HCT116 (cell line): ENCODE measurements at regions not wholly inside any gene's neighbourhood (a gene's known extent, or its start where the extent isn't known, plus 50 kb on each side); places are given as distances from the start of the nearest gene placed in this dataset.

ENCODE experiments used
- ATAC-seq: fragments of 200-7000 bp; cut with Tn5 transposase; 2 replicates; pipeline ENCODE4 v1.9.1; 2020; ENCODE audit warnings: mild to moderate bottlenecking, moderate library complexity
- BruUV-seq: library from RNA; stranded (reverse); fragments of 400-500 nt; replicated peaks from 2 replicates; lab custom pipeline; 2021; lab: Mats Ljungman, UMichigan
- CTCF ChIA-PET: fragments of 300-600 bp; sonication (Branson Sonifier 250); formaldehyde crosslinking; loops from one replicate; lab custom pipeline; 2021; ENCODE audit warnings: antibody characterized with exemption; lab: Charles Lee
- POLR2A ChIA-PET: fragments of 300-600, 350-600 bp; sonication (Branson Sonifier 250); formaldehyde crosslinking; loops from one replicate; lab custom pipeline; 2021; ENCODE audit warnings: antibody characterized with exemption; lab: Charles Lee
- RAD21 ChIA-PET, 2 experiments: fragments of 300-600 bp; sonication (Branson Sonifier 250); formaldehyde crosslinking; loops; one replicate each; lab custom pipeline; 2023; ENCODE audit warnings: low total read pairs in 2 of 2; ENCODE audit not compliant: uncharacterized antibody in 2 of 2, unreplicated experiment in 2 of 2, low non-redundant PET in 1 of 2; lab: Charles Lee
- DNase-seq: peaks from one replicate; pipeline ENCODE4 v3.0.0-alpha.2; 2010; ENCODE audit warnings: low read depth, low spot score
- H2AFZ ChIP-seq: fragments of 200-600 bp; shearing (Covaris generic), sonication (generic); 2 replicates; pipeline ENCODE4 v1.6.1; 2017; ENCODE audit warnings: low read depth, mixed run types, mixed read lengths, antibody characterized with exemption, low read length; ENCODE audit not compliant: poor library complexity, severe bottlenecking
- H3K27ac ChIP-seq: 2 replicates; pipeline ENCODE4 v1.5.1; 2012; ENCODE audit warnings: low read depth, low read length
- H3K27me3 ChIP-seq: fragments of 200-600 bp; sonication (generic); 2 replicates; pipeline ENCODE4 v1.6.1; 2016; ENCODE audit warnings: mixed run types, low read length, mixed read lengths; ENCODE audit not compliant: insufficient read depth
- H3K36me3 ChIP-seq, 2 experiments: fragments of 200-500 bp in 1 of 2; fragments of 200-600 bp in 1 of 2; sonication (Bioruptor generic) in 1 of 2; sonication (generic) in 1 of 2; 2 replicates each; pipeline versions ENCODE4 v1.5.1 to v1.6.1; 2014 to 2016; ENCODE audit warnings: low read length in 2 of 2, inconsistent platforms in 1 of 2, mixed read lengths in 1 of 2, mixed run types in 1 of 2; ENCODE audit not compliant: insufficient read depth in 2 of 2, control insufficient read depth in 1 of 2
- H3K4me1 ChIP-seq, 2 experiments: fragments of 200-600 bp in 1 of 2; sonication (generic) in 1 of 2; 2 replicates each; pipeline versions ENCODE4 v1.5.1 to v1.6.1; 2012 to 2017; ENCODE audit warnings: low read length in 2 of 2, inconsistent platforms in 1 of 2, mild to moderate bottlenecking in 1 of 2, mixed read lengths in 1 of 2, mixed run types in 1 of 2, moderate library complexity in 1 of 2; ENCODE audit not compliant: insufficient read depth in 2 of 2, control insufficient read depth in 1 of 2
- H3K4me2 ChIP-seq: fragments of 200-600 bp; sonication (generic); 2 replicates; pipeline ENCODE4 v1.6.1; 2017; ENCODE audit warnings: mixed run types, low read length, mixed read lengths
- H3K4me3 ChIP-seq, 2 experiments: fragments of 200-600 bp in 1 of 2; sonication (generic) in 1 of 2; replicated peaks in 1 of 2; 2 replicates each; pipeline ENCODE4 v1.5.1; 2011 to 2016; ENCODE audit warnings: low read length in 2 of 2, control low read depth in 1 of 2, low read depth in 1 of 2, mild to moderate bottlenecking in 1 of 2, mixed read lengths in 1 of 2, mixed run types in 1 of 2
- H3K79me2 ChIP-seq: fragments of 200-600 bp; sonication (generic); 2 replicates; pipeline ENCODE4 v1.6.1; 2017; ENCODE audit warnings: mild to moderate bottlenecking, mixed run types, low read length, moderate library complexity, mixed read lengths; ENCODE audit not compliant: insufficient read depth
- H3K9ac ChIP-seq: fragments of 200-600 bp; sonication (generic); 2 replicates; pipeline ENCODE4 v1.6.1; 2016; ENCODE audit warnings: low read length, mixed read lengths
- H3K9me2 ChIP-seq: fragments of 200-600 bp; sonication (generic), shearing (Covaris generic); 2 replicates; pipeline ENCODE4 v1.6.1; 2017; ENCODE audit warnings: mixed run types, mild to moderate bottlenecking, moderate library complexity; ENCODE audit not compliant: insufficient read depth
- H3K9me3 ChIP-seq, 2 experiments: fragments of 200-500 bp in 1 of 2; fragments of 200-600 bp in 1 of 2; sonication (Bioruptor generic) in 1 of 2; sonication (generic) in 1 of 2; 2 replicates each; pipeline ENCODE4 v1.6.1; 2014 to 2017; ENCODE audit warnings: low read length in 2 of 2, mixed read lengths in 2 of 2, inconsistent platforms in 1 of 2, low read depth in 1 of 2, mild to moderate bottlenecking in 1 of 2, mixed run types in 1 of 2, moderate library complexity in 1 of 2; ENCODE audit not compliant: control insufficient read depth in 1 of 2, insufficient read depth in 1 of 2
- H4K20me1 ChIP-seq: fragments of 200-600 bp; sonication (generic), shearing (Covaris generic); 2 replicates; pipeline ENCODE4 v1.6.1; 2017; ENCODE audit warnings: mixed run types, mild to moderate bottlenecking, moderate library complexity; ENCODE audit not compliant: insufficient read depth
- ATF3 ChIP-seq: IDR thresholded peaks from 2 replicates; pipeline ENCODE4 v1.6.1; 2012
- CBX3 ChIP-seq: IDR thresholded peaks from 2 replicates; pipeline ENCODE4 v1.6.1; 2012; ENCODE audit warnings: low read depth
- CTCF ChIP-seq, 3 experiments: fragments of 200-600 bp in 1 of 3; sonication (generic) in 1 of 3; IDR thresholded peaks in 2 of 3; conservative IDR thresholded peaks in 1 of 3; 2 replicates each; pipeline ENCODE4 v1.5.1; 2012 to 2017; ENCODE audit warnings: low read depth in 2 of 3, low read length in 2 of 3, antibody characterized with exemption in 1 of 3, borderline replicate concordance in 1 of 3, control low read depth in 1 of 3, mild to moderate bottlenecking in 1 of 3, mixed read lengths in 1 of 3, mixed run types in 1 of 3, moderate library complexity in 1 of 3; ENCODE audit not compliant: insufficient read depth in 1 of 3
- ELF1 ChIP-seq: IDR thresholded peaks from 2 replicates; pipeline ENCODE4 v1.6.1; 2012; ENCODE audit warnings: low read depth, borderline replicate concordance
- EZH2 ChIP-seq: fragments of 200-600 bp; sonication (generic); IDR thresholded peaks from 2 replicates; pipeline ENCODE4 v1.6.1; 2017; ENCODE audit warnings: antibody characterized with exemption, mixed run types
- FOSL1 ChIP-seq: IDR thresholded peaks from 2 replicates; pipeline ENCODE4 v1.6.1; 2012; ENCODE audit warnings: low read depth
- POLR2AphosphoS5 ChIP-seq: IDR thresholded peaks from 2 replicates; pipeline ENCODE4 v1.6.1; 2011; ENCODE audit warnings: mild to moderate bottlenecking, low read depth, low read length, moderate library complexity
- SP1 ChIP-seq: IDR thresholded peaks from 2 replicates; pipeline ENCODE4 v1.6.1; 2012; ENCODE audit warnings: low read depth
- SRF ChIP-seq: IDR thresholded peaks from 2 replicates; pipeline ENCODE4 v1.6.1; 2012; ENCODE audit warnings: low read depth
- TCF7L2 ChIP-seq: IDR thresholded peaks from 2 replicates; pipeline ENCODE4 v1.7.0; 2011; ENCODE audit warnings: borderline replicate concordance, inconsistent platforms; ENCODE audit not compliant: insufficient read depth, insufficient read length; ENCODE audit errors: extremely low read depth
- YY1 ChIP-seq: IDR thresholded peaks from 2 replicates; pipeline ENCODE4 v1.6.1; 2011; ENCODE audit warnings: low read length, low read depth, moderate library complexity, mild to moderate bottlenecking; ENCODE audit not compliant: insufficient replicate concordance; ENCODE audit errors: extremely low read depth
- ZBTB33 ChIP-seq: IDR thresholded peaks from 2 replicates; pipeline ENCODE4 v1.6.1; 2011; ENCODE audit warnings: mild to moderate bottlenecking, low read length, moderate library complexity; ENCODE audit not compliant: insufficient replicate concordance; ENCODE audit errors: extremely low read depth
- intact Hi-C: fragments of 100-400 bp; cut with micrococcal nuclease; formaldehyde crosslinking; loops from 2 replicates; pipeline ENCODE4 v1.10.0; 2022

GRCh38 chr11:101262995-101263394 is 133.4 kb upstream of the PGR start:
- intact Hi-C loops, result no loop called here
- H3K27ac ChIP-seq, result no peak overlapping the region
- no peak for TF ChIP-seq CTCF (IDR thresholded peaks at IDR 0.05 in 2 of 3, conservative IDR thresholded peaks at IDR 0.05 in 1 of 3; ENCODE audit: borderline replicate concordance in 1 of 3, insufficient read depth in 1 of 3, low read depth in 2 of 3, low read length in 2 of 3)
- TF ChIP-seq CBX3, result no peak
- no peak for TF ChIP-seq SRF
- no peak for TF ChIP-seq ELF1
- TF ChIP-seq POLR2AphosphoS5, result no peak
- TF ChIP-seq FOSL1, result no peak
- no peak for TF ChIP-seq EZH2
- no peak for TF ChIP-seq YY1
- no peak for TF ChIP-seq TCF7L2
- TF ChIP-seq ATF3, result no peak
- TF ChIP-seq ZBTB33, result no peak
- no peak for TF ChIP-seq SP1
- CTCF ChIA-PET, result no interaction called here
- H4K20me1 ChIP-seq, result no peaks in the 10 kb centered on the region
- no peak overlapping the region for H3K4me3 ChIP-seq
- RAD21 ChIA-PET, result no interaction called here
- ATAC-seq (no peak), DNase-seq (no peak)
- no peaks in the 10 kb centered on the region for H3K4me1 ChIP-seq
- H3K9me2 ChIP-seq, result no peaks in the 10 kb centered on the region
- H3K36me3 ChIP-seq, result no peaks in the 10 kb centered on the region
- H2AFZ ChIP-seq, result no peak overlapping the region
- H3K9me3 ChIP-seq, result no peaks in the 10 kb centered on the region
- BruUV-seq, result no TSS peak
- no peak overlapping the region for H3K4me2 ChIP-seq
- H3K27me3 ChIP-seq, result no peaks in the 10 kb centered on the region
- POLR2A ChIA-PET, result no interaction called here
- H3K79me2 ChIP-seq, result no peaks in the 10 kb centered on the region
- no peak overlapping the region for H3K9ac ChIP-seq
